ENCODE measurements at regions not wholly inside any gene's neighbourhood (a gene's known extent, or its start where the extent isn't known, plus 50 kb on each side); places are given as distances from the start of the nearest gene placed in this dataset.

DNA sequence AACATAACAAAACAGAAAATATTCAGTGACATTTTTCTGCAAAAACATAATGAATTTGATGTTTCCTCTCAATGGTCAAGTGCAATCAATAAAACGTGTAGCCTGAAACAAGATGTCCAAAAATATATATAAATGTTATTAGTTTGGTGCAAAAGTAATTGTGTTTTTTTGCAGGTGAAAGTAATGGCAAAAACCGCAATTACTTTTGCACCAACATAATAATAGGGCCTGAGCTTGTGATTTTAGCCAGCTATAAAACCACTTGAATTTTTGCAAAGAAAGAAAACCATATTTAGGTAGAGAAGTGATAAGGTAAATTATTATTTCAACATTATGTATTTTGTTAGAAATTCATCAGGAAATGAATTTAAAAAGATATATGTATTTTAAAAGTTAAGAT is 475.3 kb upstream of the AMOT start:
- 46 to 63% methylated on average over 2 of the region's 2 CpGs for WGBS, 2 donors (ENCODE audit: low coverage in 1 of 2)
- Histone ChIP-seq H3K9me3 (no peaks in the 10 kb centered on the region), H3K4me1 (no peaks in the 10 kb centered on the region), H3K36me3 (no peaks in the 10 kb centered on the region), H3K27me3 (no peaks in the 10 kb centered on the region), H3K4me3 (no peak overlapping the region), H3K27ac (no peak overlapping the region)
- TF ChIP-seq, protein P1, sequence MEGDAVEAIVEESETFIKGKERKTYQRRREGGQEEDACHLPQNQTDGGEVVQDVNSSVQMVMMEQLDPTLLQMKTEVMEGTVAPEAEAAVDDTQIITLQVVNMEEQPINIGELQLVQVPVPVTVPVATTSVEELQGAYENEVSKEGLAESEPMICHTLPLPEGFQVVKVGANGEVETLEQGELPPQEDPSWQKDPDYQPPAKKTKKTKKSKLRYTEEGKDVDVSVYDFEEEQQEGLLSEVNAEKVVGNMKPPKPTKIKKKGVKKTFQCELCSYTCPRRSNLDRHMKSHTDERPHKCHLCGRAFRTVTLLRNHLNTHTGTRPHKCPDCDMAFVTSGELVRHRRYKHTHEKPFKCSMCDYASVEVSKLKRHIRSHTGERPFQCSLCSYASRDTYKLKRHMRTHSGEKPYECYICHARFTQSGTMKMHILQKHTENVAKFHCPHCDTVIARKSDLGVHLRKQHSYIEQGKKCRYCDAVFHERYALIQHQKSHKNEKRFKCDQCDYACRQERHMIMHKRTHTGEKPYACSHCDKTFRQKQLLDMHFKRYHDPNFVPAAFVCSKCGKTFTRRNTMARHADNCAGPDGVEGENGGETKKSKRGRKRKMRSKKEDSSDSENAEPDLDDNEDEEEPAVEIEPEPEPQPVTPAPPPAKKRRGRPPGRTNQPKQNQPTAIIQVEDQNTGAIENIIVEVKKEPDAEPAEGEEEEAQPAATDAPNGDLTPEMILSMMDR (IDR thresholded peaks at IDR 0.05): no peak
- TF ChIP-seq EP300 (IDR thresholded peaks at IDR 0.05) (no peak), POLR2A (IDR thresholded peaks at IDR 0.05) (no peak), POLR2AphosphoS5 (IDR thresholded peaks at IDR 0.05) (no peak)
- ATAC-seq: no peak

DNA sequence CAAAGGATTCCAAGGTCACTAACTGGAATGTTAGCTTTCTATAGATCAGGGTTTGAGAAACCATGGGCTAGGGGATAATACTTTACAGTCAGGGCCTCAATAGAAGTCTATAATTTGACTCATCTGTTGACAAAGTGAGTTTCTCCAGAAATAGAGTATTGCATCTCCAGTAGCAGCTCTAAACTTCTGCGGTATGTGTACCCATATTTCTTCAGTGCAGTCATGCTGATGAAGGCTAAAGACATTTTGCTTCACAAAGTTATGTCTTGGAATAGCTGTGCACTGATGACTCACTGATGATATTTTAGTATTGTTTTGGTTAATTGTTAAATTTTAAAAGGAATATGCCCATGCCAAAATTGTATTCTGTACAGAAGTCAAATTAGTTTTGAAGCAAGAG is 464.9 kb upstream of the AMOT start:
- H3K9me3 ChIP-seq: no peaks in the 10 kb centered on the region
- no peak for ATAC-seq
- WGBS, 2 donors (ENCODE audit: low coverage in 1 of 2): 60 to 75% methylated on average over 1 of the region's 1 CpG
- H3K36me3 ChIP-seq: no peaks in the 10 kb centered on the region
- no peak overlapping the region for H3K27ac ChIP-seq
- TF ChIP-seq EP300 (IDR thresholded peaks at IDR 0.05) (no peak), POLR2AphosphoS5 (IDR thresholded peaks at IDR 0.05) (no peak), POLR2A (IDR thresholded peaks at IDR 0.05) (no peak)
- TF ChIP-seq, protein P1 (IDR thresholded peaks at IDR 0.05): no peak
- H3K4me1 ChIP-seq: no peaks in the 10 kb centered on the region
- H3K27me3 ChIP-seq: no peaks in the 10 kb centered on the region
- H3K4me3 ChIP-seq: no peak overlapping the region

DNA sequence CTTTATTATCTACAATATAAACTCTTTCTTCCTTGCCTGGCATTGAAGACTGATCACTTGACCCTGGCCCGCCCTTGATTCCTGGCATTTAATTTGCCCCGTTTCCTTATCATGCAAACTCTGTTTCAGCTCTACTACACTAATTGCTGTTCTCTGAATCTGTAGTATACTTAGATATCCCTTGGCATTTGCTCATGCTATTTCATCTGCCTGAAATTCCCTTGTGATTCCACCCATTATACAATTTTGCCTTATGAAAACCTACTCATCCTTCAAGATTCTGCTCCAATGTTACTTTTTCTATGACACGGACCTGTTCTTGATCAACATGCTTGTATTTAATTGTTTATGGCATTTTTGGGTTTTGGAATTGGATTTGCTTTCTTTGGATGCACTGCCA is 459.9 kb upstream of the AMOT start:
- Histone ChIP-seq H3K27ac (no peak overlapping the region), H3K9me3 (no peaks in the 10 kb centered on the region), H3K4me1 (no peaks in the 10 kb centered on the region), H3K27me3 (no peaks in the 10 kb centered on the region), H3K4me3 (no peak overlapping the region), H3K36me3 (no peaks in the 10 kb centered on the region)
- 36 to 65% methylated on average over 3 of the region's 3 CpGs for WGBS, 2 donors (ENCODE audit: low coverage in 1 of 2)
- ATAC-seq: no peak
- no peak for TF ChIP-seq EP300 (IDR thresholded peaks at IDR 0.05)
- TF ChIP-seq, protein P1 (IDR thresholded peaks at IDR 0.05): no peak
- TF ChIP-seq POLR2AphosphoS5 (IDR thresholded peaks at IDR 0.05): no peak
- TF ChIP-seq POLR2A (IDR thresholded peaks at IDR 0.05): no peak

DNA sequence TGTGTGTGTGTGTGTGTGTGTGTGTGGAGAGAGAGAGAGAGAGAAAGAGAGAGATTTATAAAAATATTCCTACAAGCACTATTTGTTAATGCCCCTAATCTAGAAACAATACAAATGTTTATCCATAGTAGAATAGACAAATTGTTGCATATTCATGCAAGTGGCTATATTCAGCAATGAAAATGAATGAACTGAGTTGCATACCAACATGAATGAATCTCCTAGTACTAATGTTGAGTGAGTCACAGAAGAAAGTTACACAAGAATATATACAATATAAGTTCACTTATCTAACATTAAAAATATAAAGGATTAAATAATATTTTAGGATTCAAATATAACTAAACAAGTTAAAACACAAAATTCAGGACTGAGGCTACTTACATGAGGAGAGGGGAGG is 456.8 kb upstream of the AMOT start:
- Histone ChIP-seq H3K9me3 (no peaks in the 10 kb centered on the region), H3K4me3 (no peak overlapping the region), H3K4me1 (no peaks in the 10 kb centered on the region), H3K36me3 (no peaks in the 10 kb centered on the region), H3K27me3 (no peaks in the 10 kb centered on the region), H3K27ac (no peak overlapping the region)
- ATAC-seq: no peak
- no peak for TF ChIP-seq EP300 (IDR thresholded peaks at IDR 0.05)
- TF ChIP-seq POLR2AphosphoS5 (IDR thresholded peaks at IDR 0.05): no peak
- TF ChIP-seq, protein P1 (IDR thresholded peaks at IDR 0.05): no peak

DNA sequence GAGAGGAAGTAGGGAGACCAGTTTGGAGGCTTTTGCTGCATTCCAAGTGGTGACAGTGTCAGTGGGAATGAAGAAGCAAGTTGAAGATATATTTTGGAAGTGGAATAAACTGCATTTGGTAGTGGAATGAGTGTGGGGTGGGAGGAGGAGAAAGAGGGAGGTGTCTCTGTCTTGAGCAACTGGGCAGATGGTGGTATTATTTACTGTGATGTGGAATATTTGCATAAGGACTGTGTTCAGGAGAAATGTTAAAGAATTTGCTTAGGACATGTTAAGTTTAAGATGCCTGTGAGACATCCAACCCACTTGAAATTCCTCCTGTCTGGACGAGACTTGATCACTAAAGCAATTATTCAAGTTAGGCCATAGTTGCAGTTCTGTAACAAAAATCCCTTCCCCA is 448.9 kb upstream of the AMOT start:
- Histone ChIP-seq H3K9me3 (no peaks in the 10 kb centered on the region), H3K4me1 (no peaks in the 10 kb centered on the region), H3K27ac (no peak overlapping the region), H3K36me3 (no peaks in the 10 kb centered on the region), H3K27me3 (no peaks in the 10 kb centered on the region), H3K4me3 (no peak overlapping the region)
- no peak for TF ChIP-seq POLR2A (IDR thresholded peaks at IDR 0.05)
- no peak for TF ChIP-seq EP300 (IDR thresholded peaks at IDR 0.05)
- no peak for TF ChIP-seq POLR2AphosphoS5 (IDR thresholded peaks at IDR 0.05)
- TF ChIP-seq, protein P1 (IDR thresholded peaks at IDR 0.05): no peak
- ATAC-seq: no peak
- 50 to 70% methylated on average over 1 of the region's 1 CpG for WGBS, 2 donors (ENCODE audit: low coverage in 1 of 2)

All from gastroesophageal sphincter (tissue), 4 donors.